ENCODE measurements at regions not wholly inside any gene's neighbourhood (a gene's known extent, or its start where the extent isn't known, plus 50 kb on each side); places are given as distances from the start of the nearest gene placed in this dataset.

- DNase-seq = no peak
Observed at GRCh38 chr11:79570104-79570503, 129.3 kb upstream of the TENM4 start.

DNA sequence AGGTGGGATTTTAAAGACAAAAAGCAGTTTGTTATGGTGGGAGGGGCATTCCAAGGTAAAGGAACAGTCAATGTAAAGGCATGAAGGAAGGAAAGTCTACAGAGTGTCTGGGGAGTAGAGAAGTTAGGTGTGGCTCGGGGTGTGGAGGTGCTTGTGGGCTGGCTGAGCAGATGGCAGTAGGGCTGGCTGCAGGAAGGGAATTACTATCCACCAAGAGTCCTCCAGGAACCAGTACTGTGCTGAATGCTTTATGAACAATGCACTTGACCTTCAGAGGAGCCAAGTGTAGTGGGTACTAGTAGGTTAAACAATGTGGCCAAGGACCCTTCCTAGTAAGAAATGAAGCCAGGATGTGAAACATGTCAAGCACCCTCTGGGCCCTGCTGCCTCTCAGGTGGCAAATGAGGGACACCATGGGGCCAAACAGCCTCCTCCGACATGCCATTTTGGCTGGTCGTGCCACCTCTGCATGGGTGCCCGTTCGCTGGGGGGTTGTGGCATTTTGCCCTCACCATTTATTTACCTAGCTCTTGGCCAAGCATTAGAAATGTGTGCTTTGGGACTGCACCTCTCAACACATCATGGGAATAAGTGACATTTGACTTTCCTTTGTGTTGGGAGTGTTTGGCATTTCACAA lies 123.6 kb upstream of the TENM4 start:
- DNase-seq = no peak

GRCh38 chr11:79561496-79561895 lies 120.7 kb upstream of the TENM4 start:
- DNase-seq = no peak

GRCh38 chr11:79550809-79551208 lies 110.0 kb upstream of the TENM4 start:
- no peak for DNase-seq

GRCh38 chr11:79547256-79547655 lies 106.4 kb upstream of the TENM4 start:
- no peak for DNase-seq

GRCh38 chr11:79546351-79546750 lies 105.5 kb upstream of the TENM4 start:
- DNase-seq = no peak

GRCh38 chr11:79544361-79544760 lies 103.5 kb upstream of the TENM4 start:
- no peak for DNase-seq

GRCh38 chr11:79543101-79543500 lies 102.3 kb upstream of the TENM4 start:
- no peak for DNase-seq

GRCh38 chr11:79541466-79541865 lies 100.6 kb upstream of the TENM4 start:
- DNase-seq = no peak

DNA sequence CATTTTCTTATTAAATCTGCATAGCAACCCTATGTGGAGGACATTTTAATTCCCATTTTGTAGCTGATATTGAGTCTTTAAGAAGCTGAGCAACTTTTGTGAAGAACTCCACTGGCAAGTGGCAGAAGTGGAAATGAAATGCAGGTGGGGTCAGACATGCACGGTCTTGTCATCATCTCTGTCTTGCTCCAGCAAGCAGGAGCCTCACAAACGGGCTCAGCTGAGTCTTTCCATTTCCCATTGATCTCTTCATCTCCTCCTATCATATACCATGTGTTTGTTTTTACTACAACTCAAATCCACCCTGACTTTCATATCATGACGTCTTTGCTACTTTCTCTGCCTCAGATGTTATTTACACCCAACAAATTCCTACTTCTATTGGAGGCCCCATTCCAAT lies 97.9 kb upstream of the TENM4 start:
- DNase-seq = no peak

GRCh38 chr11:79536155-79536917 lies 95.5 kb upstream of the TENM4 start:
- DNase-seq = no peak

DNA sequence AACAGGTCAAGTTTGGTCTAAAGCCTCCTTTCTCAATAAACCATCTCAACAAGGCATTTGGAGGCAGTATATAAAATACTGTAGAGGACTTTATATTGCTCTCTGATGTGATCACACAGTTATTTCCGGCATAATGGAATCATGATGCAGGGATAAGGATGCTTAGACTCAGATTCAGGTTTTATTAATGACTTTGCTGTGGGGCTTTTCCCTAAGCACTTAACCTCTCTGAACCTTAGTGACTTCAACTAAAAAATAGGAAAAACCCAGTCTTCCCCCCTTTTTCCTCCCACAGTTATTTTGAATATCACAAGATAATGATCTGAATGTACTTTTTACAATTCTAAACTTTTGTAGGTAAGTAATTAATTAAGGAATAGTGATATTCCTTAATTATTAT lies 94.8 kb upstream of the TENM4 start:
- no peak for DNase-seq

DNA sequence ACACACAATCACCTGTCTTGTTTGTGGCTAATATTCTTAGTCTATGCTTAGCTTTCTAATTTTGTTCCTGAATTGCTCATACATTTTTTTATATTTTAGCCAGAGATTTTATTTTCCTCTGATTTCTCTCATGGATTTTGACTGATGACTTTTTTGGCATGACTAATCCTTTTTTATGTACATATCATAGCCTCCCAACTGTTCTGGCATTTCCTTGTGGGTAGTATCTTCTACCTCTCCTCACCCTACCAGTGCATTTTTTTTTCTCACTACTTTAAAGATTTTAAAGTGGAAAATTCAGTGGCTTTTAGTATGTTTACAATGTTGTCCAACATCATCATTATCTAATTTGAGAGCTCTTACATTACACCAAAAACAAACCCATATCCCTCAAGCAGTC lies 84.4 kb upstream of the TENM4 start:
- DNase-seq = no peak

- DNase-seq = no peak
Observed at GRCh38 chr11:79522626-79523025, 81.8 kb upstream of the TENM4 start.

GRCh38 chr11:79520086-79520485 lies 79.3 kb upstream of the TENM4 start:
- no peak for DNase-seq

GRCh38 chr11:79515781-79516180 lies 75.0 kb upstream of the TENM4 start:
- DNase-seq = no peak

- DNase-seq = no peak
Observed at GRCh38 chr11:79514695-79515094, 73.9 kb upstream of the TENM4 start.

- no peak for DNase-seq
Observed at GRCh38 chr11:79514290-79514689, 73.5 kb upstream of the TENM4 start.

DNA sequence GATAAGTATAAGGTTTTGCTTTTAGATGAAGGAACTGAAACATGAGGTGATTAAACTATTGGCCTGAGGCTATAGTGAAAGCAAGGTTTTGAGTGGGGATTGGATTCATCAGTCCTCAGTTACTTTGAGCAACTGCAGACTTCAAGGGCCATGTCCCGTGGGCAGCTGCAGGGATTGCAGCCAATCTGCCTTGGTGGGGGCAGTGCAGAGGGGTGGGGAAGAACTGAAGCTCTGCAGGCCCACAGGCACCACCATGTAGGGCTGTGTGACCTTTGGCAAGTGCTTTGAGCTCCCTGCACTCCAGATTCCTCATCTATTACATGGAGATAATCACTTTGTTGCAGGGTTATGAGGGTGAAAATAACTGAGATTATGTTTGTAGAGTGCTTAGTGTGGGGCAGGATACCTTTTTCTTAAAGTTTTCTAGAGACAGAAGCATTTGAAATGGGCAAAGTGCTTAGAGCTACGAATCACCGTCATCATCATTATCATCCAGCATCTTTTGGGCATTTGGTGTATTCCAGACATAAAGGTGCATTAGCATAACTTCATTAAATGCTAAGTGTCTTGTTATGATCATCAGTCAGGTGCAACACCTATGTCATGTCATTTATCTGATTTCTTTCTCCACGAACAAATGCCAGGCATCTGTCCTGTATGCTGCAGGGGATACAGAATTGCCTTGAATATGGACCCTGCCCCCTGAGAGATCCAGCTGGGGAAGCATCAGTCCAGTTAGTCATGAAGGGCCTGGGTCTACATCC lies 72.1 kb upstream of the TENM4 start:
- DNase-seq = no peak

DNA sequence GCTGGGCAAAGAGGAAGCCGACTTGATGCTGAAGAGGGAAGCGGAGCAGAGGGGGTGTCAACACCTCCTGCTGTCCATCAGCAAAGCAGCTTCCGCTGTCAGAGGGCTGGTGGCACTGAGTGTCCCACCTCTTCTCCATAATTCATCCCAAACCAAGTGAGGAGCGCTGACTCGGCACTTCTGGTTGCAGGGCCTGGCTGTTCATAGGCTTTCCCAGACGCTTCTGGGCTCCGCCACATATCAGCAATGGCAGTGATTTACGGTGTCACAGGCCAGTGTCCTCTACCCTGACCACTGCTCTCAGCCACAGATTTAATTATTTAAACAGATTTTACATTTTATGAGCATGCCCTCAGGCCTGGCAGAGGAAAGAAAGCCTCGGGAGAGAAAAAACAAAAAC lies 70.1 kb upstream of the TENM4 start:
- DNase-seq = no peak

- DNase-seq = no peak
Observed at GRCh38 chr11:79508461-79508860, 67.6 kb upstream of the TENM4 start.

DNA sequence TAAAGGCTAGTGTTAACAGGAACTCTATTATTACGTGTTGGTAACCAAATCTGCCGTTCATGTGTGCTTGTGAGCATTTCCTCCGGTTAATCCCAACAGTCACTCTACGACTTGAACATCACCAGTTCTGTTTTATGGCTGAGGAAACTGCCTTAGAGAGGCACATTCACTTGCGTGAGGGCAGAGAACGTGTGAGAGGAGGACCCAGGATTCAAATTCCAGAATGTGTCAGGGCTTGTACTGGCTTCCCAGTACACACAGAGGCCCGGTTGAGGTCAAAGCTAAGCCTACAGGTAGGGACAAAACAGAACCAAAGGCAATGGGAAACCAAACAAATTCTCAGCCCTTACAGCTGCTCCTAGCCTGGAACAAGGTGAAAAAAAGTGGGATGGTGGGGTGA lies 66.9 kb upstream of the TENM4 start:
- no peak for DNase-seq

GRCh38 chr11:79506734-79507344 lies 66.0 kb upstream of the TENM4 start:
- no peak for DNase-seq

DNA sequence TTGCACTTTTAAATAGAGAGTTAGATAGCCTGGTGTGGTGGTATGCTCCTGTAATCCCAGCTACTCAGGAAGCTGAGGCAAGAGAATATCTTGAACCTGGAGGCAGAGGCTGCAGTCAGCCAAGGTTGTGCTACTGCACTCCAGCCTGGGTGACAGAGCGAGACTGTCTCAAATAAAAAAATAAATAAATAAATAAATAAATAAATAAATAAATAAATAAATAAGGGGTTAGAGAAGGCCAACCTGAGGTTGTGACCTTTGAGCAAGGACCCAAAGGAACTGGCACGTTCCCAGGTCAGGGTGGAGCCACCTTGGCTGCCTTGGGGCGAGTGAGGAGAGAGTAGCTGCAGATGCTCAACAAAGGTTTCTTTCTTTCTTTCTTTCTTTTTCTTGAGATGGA lies 65.3 kb upstream of the TENM4 start:
- no peak for DNase-seq
